ENCODE measurements at regions not wholly inside any gene's neighbourhood (a gene's known extent, or its start where the extent isn't known, plus 50 kb on each side); places are given as distances from the start of the nearest gene placed in this dataset.

GRCh38 chr11:95501761-95502266 lies 270.8 kb upstream of the SESN3 start:
- no peak overlapping the region for H3K4me3 ChIP-seq (ENCODE audit: low read length)
- peaks cover 0 to 17% of the 10 kb centered on the region in 2 donors for H3K27me3 Mint-ChIP-seq (ENCODE audit: low read depth in 2 of 2)
- WGBS (ENCODE audit: insufficient coverage): 68% methylated on average over 2 of the region's 2 CpGs
- no peaks in the 10 kb centered on the region for H3K4me1 Mint-ChIP-seq
- no peaks in the 10 kb centered on the region for H3K4me1 ChIP-seq (ENCODE audit: control insufficient read depth, insufficient read depth, low read length)
- no peaks in the 10 kb centered on the region for H3K9me3 ChIP-seq (ENCODE audit: control insufficient read depth, insufficient read depth, low read length)
- H3K27me3 ChIP-seq (ENCODE audit: control insufficient read depth, insufficient read depth, low read length): no peaks in the 10 kb centered on the region
- H3K4me3 Mint-ChIP-seq: no peak overlapping the region
- no peaks in the 10 kb centered on the region for H3K36me3 ChIP-seq (ENCODE audit: control insufficient read depth, insufficient read depth, low read length)
- no peaks in the 10 kb centered on the region for H3K9me3 Mint-ChIP-seq
- DNase-seq (no peak), ATAC-seq (no peak)
- no peak for TF ChIP-seq CTCF (IDR thresholded peaks at IDR 0.05)
- no peaks in the 10 kb centered on the region for H3K36me3 Mint-ChIP-seq
- no peak overlapping the region for H3K27ac ChIP-seq (ENCODE audit: low read length)
- H3K27ac Mint-ChIP-seq: no peak overlapping the region
- intact Hi-C loops (cut with micrococcal nuclease): no loop called here

GRCh38 chr11:95500466-95500865 lies 269.5 kb upstream of the SESN3 start:
- intact Hi-C loops (cut with micrococcal nuclease): no loop called here
- H3K9me3 Mint-ChIP-seq: no peaks in the 10 kb centered on the region
- peaks cover 0 to 15% of the 10 kb centered on the region in 2 donors for H3K27me3 Mint-ChIP-seq (ENCODE audit: low read depth in 2 of 2)
- DNase-seq (no peak), ATAC-seq (no peak)
- no peaks in the 10 kb centered on the region for H3K9me3 ChIP-seq (ENCODE audit: control insufficient read depth, insufficient read depth, low read length)
- no peaks in the 10 kb centered on the region for H3K36me3 Mint-ChIP-seq
- no peak overlapping the region for H3K27ac ChIP-seq (ENCODE audit: low read length)
- H3K36me3 ChIP-seq (ENCODE audit: control insufficient read depth, insufficient read depth, low read length): no peaks in the 10 kb centered on the region
- H3K4me1 ChIP-seq (ENCODE audit: control insufficient read depth, insufficient read depth, low read length): no peaks in the 10 kb centered on the region
- no peak overlapping the region for H3K4me3 Mint-ChIP-seq
- no peak overlapping the region for H3K27ac Mint-ChIP-seq
- H3K4me1 Mint-ChIP-seq: no peaks in the 10 kb centered on the region
- no peak for TF ChIP-seq CTCF (IDR thresholded peaks at IDR 0.05)
- no peaks in the 10 kb centered on the region for H3K27me3 ChIP-seq (ENCODE audit: control insufficient read depth, insufficient read depth, low read length)
- H3K4me3 ChIP-seq (ENCODE audit: low read length): no peak overlapping the region
- WGBS (ENCODE audit: insufficient coverage): 71% methylated on average over 1 of the region's 1 CpG

GRCh38 chr11:95499516-95500135 lies 268.6 kb upstream of the SESN3 start:
- TF ChIP-seq CTCF (IDR thresholded peaks at IDR 0.05): no peak
- intact Hi-C loops (cut with micrococcal nuclease): no loop called here
- Mint-ChIP-seq H3K36me3 (no peaks in the 10 kb centered on the region), H3K4me3 (no peak overlapping the region), H3K9me3 (no peaks in the 10 kb centered on the region), H3K27me3 (ENCODE audit: low read depth in 2 of 2) (peaks cover 0 to 14% of the 10 kb centered on the region in 2 donors), H3K4me1 (no peaks in the 10 kb centered on the region), H3K27ac (no peak overlapping the region)
- Histone ChIP-seq H3K4me3 (ENCODE audit: low read length) (no peak overlapping the region), H3K27ac (ENCODE audit: low read length) (no peak overlapping the region), H3K27me3 (ENCODE audit: control insufficient read depth, insufficient read depth, low read length) (no peaks in the 10 kb centered on the region), H3K9me3 (ENCODE audit: control insufficient read depth, insufficient read depth, low read length) (no peaks in the 10 kb centered on the region), H3K4me1 (ENCODE audit: control insufficient read depth, insufficient read depth, low read length) (no peaks in the 10 kb centered on the region), H3K36me3 (ENCODE audit: control insufficient read depth, insufficient read depth, low read length) (no peaks in the 10 kb centered on the region)
- ATAC-seq (no peak), DNase-seq (no peak)
